HL-60 (cell line): ENCODE measurements at regions not wholly inside any gene's neighbourhood (a gene's known extent, or its start where the extent isn't known, plus 50 kb on each side); places are given as distances from the start of the nearest gene placed in this dataset.

Experiments used
- DNase-seq, 2 experiments: peaks; one replicate each; pipeline ENCODE4 v3.0.0-alpha.2; 2010 to 2020; ENCODE audit warnings: low read depth in 1 of 2, low spot score in 1 of 2
- H3K27ac ChIP-seq: fragments of 250-450 bp; sonication (Bioruptor Pico); replicated peaks from 2 replicates; pipeline ENCODE4 v1.5.1; 2020; ENCODE audit warnings: mild to moderate bottlenecking, moderate library complexity
- H3K27me3 ChIP-seq: fragments of 250-450 bp; sonication (Bioruptor Pico); 2 replicates; pipeline ENCODE4 v1.5.1; 2021; ENCODE audit warnings: mild to moderate bottlenecking, moderate library complexity; ENCODE audit not compliant: insufficient read depth, poor library complexity, severe bottlenecking
- H3K4me3 ChIP-seq: replicated peaks from 2 replicates; pipeline ENCODE4 v1.5.1; 2011; ENCODE audit warnings: mild to moderate bottlenecking, control low read depth, low read length; ENCODE audit not compliant: insufficient read depth
- CTCF ChIP-seq: IDR thresholded peaks from one replicate; pipeline ENCODE4 v1.5.1; 2011; ENCODE audit warnings: low read length, control low read depth, inconsistent platforms; ENCODE audit not compliant: insufficient read depth
- GABPA ChIP-seq: IDR thresholded peaks from 2 replicates; pipeline ENCODE4 v1.6.1; 2012; ENCODE audit warnings: low read depth
- POLR2AphosphoS5 ChIP-seq: IDR thresholded peaks from 2 replicates; pipeline ENCODE4 v1.6.1; 2012; ENCODE audit warnings: low read depth
- REST ChIP-seq: IDR thresholded peaks from 2 replicates; pipeline ENCODE4 v1.6.1; 2012; ENCODE audit warnings: low read depth; ENCODE audit not compliant: insufficient replicate concordance
- SPI1 ChIP-seq: IDR thresholded peaks from 2 replicates; pipeline ENCODE4 v1.6.1; 2012; ENCODE audit warnings: low read depth, mild to moderate bottlenecking, borderline replicate concordance

- TF ChIP-seq CTCF: no peak
- TF ChIP-seq REST: no peak
- no peak for TF ChIP-seq SPI1
- H3K27me3 ChIP-seq: no peaks in the 10 kb centered on the region
- no peak for DNase-seq
- H3K4me3 ChIP-seq: no peak overlapping the region
- no peak overlapping the region for H3K27ac ChIP-seq
Measured at GRCh38 chr9:89789922-89790510, 185.2 kb downstream of the GADD45G start.

- Histone ChIP-seq H3K27ac (no peak overlapping the region), H3K27me3 (no peaks in the 10 kb centered on the region), H3K4me3 (no peak overlapping the region)
- DNase-seq: no peak
- no peak for TF ChIP-seq POLR2AphosphoS5
- TF ChIP-seq GABPA: no peak
- TF ChIP-seq REST: no peak
- TF ChIP-seq CTCF: no peak
- no peak for TF ChIP-seq SPI1
Measured at GRCh38 chr9:89790542-89791109, 185.8 kb downstream of the GADD45G start.

GRCh38 chr9:89791754-89792153, 186.9 kb downstream of the GADD45G start:
- Histone ChIP-seq H3K27ac (no peak overlapping the region), H3K4me3 (no peak overlapping the region), H3K27me3 (no peaks in the 10 kb centered on the region)
- DNase-seq: no peak
- no peak for TF ChIP-seq CTCF
- TF ChIP-seq POLR2AphosphoS5: no peak
- no peak for TF ChIP-seq REST
- TF ChIP-seq GABPA: no peak
- TF ChIP-seq SPI1: no peak
